NCI-H69 (cell line): ENCODE measurements at regions not wholly inside any gene's neighbourhood (a gene's known extent, or its start where the extent isn't known, plus 50 kb on each side); places are given as distances from the start of the nearest gene placed in this dataset.
"Not testable (repeated sequence)": the region's sequence is repeated elsewhere in the genome, so short reads cannot be mapped to it uniquely, and the experiment has no call there.

Source experiments
- DNase-seq: peaks from one replicate; lab custom pipeline; 2025; lab: John Stamatoyannopoulos, UW

GRCh38 chr9:33623658-33624586 lies 99.9 kb downstream of the ANKRD18B start:
- DNase-seq, result peak; percentile 91

DNA sequence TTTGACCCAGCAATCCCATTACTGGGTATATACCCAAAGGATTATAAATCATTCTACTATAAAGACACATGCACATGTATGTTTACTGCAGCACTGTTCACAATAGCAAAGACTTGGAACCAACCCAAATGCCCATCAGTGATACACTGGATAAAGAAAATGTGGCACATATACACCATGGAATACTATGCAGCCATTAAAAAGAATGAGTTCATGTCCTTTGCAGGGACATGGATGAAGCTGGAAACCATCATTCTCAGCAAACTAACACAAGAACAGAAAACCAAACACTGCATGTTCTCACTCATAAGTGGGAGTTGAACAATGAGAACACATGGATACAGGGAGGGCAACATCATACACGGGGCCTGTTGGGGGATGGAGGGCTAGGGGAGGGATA lies 104.3 kb downstream of the ANKRD18B start:
- DNase-seq, result not testable (repeated sequence)

DNA sequence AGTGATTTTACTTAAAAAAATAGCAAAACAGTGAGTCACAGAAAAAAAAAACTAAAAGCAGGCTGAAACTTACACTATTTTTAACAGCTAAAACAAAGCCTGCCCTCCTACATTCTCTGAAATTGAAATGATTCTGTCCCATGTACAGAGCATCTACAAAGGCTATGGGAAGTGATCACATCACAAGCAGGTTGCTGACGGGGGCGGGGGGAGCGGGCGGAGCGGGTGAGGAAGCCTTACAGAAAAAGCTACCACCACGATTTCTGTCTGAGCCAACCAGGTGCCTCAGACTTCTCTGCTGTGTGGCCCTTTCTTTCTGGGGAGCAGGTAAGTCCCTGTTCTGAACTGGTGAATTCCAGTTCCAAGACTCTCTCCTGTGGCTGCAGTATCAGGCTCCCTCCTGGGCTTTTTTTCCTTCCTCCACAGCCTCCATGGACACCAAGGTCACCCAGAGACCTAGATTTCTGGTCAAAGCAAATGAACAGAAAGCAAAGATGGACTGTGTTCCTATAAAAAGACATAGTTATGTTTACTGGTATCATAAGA lies 104.9 kb downstream of the ANKRD18B start:
- peak; percentile 75 for DNase-seq

DNA sequence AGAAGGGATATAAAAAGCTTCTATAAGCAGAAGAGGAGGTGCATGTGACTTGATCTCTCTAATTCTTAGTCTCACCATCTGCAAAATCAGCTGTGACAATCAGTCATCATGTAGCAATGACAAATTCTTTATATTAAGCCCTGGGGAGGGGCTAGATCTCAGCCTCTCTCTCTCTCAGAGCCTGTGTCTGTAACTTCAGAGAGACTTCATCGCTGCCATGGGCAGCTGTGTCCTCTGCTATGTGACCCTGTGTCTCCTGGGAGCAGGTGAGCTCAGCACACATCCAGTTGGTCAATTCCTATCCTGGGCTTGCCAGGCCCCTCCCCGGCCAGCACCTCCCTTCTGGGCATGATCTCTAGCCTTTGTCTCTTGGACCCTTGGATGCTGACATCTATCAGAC lies 109.6 kb downstream of the ANKRD18B start:
- no peak for DNase-seq

- DNase-seq, result peak; percentile 91
Measured at GRCh38 chr9:33637881-33638280, 113.8 kb downstream of the ANKRD18B start.

DNA sequence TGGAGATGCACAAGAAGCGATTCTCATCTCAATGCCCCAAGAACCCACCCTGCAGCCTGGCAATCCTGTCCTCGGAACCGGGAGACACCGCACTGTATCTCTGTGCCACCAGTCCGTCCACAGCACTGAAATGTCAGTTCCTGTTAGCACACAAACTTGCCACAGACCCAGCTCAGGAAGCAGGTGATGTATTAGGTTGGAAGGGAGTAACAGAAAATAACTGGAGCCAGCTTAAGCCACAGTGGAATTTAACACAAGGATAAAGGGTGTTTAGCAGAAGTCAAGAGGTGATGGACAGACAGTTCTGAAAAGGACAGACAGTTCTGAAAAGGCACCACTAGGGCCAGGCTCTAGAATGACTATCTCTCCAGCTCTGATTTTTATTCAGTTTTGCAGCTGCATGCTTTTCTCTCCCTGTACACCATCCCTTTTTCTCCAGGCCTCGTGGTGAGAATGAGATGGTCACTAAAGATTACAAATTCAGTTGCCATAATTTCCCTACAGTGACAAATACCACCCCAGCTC lies 114.4 kb downstream of the ANKRD18B start:
- DNase-seq, result peak; percentile 44

- peak; percentile 8 for DNase-seq
Measured at GRCh38 chr9:33645706-33646105, 121.7 kb downstream of the ANKRD18B start.

- DNase-seq, result no peak
Measured at GRCh38 chr9:33649463-33649862, 125.4 kb downstream of the ANKRD18B start.

- no peak for DNase-seq
Measured at GRCh38 chr9:33651125-33651524, 127.1 kb downstream of the ANKRD18B start.

- no peak for DNase-seq
Measured at GRCh38 chr9:33659921-33660320, 135.4 kb upstream of the PRSS3 start.

DNA sequence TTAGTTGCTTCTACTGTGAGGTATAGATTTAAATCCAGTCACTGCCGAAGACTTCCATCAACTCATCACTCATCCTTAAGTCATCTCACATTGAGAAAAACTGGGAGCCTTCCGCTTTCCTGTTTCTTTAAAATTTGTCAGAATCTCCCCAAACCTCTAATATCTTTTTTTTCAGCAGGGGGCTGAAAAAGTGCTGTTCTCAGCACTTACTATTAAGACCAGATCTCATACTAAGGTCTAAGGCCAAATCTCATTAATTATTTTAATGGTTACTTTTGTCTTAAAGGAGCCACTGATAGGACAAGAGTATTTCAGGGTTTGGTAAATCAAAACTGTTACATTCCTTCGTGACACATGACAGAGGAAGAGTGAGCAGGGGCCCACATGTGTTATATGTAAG lies 134.6 kb upstream of the PRSS3 start:
- no peak for DNase-seq

- no peak for DNase-seq
Measured at GRCh38 chr9:33661176-33661575, 134.2 kb upstream of the PRSS3 start.

- no peak for DNase-seq
Measured at GRCh38 chr9:33662871-33663270, 132.5 kb upstream of the PRSS3 start.

DNA sequence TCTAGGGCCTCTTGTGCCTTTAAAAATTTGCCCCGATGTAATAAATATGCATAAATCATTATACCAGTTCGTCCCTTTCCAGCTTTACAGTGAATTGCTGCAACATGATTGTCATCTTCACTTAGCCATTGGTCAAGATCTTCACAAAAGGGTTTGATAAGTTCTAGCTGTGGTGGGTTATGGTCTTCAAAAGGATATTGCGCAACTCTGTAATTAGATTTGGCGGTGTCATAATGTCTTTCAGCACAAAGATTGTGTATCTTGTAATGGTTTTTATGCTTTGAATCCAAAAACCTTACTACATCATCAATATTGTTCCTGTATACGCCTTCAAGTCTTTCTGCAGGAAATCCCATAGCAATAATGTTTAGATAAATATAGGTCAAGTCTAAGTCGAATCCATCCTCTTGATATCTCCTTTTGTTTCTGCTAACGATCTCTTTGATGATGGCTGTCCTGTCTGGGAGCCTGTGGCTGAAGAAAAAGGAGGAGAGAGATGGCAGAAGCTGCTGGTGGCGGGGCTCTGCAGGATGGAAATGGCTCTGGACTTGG lies 119.1 kb upstream of the PRSS3 start:
- peak; percentile 65 for DNase-seq

- DNase-seq, result peak; percentile 89
Measured at GRCh38 chr9:33676746-33677505, 118.4 kb upstream of the PRSS3 start.

DNA sequence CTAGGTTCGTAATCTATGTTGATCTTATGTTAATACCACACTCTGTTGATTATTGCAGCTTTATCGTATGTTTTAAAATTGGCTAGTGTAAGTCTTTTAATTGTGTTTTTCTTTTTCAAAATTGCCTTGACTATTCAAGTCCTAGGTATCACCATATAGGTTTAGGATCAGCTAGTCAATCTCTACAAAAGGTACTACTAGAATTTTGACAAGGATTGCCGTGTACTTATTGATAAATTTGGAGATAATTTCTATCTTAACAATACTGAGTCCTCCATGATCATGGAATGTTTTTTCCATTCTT lies 117.9 kb upstream of the PRSS3 start:
- DNase-seq, result no peak

DNA sequence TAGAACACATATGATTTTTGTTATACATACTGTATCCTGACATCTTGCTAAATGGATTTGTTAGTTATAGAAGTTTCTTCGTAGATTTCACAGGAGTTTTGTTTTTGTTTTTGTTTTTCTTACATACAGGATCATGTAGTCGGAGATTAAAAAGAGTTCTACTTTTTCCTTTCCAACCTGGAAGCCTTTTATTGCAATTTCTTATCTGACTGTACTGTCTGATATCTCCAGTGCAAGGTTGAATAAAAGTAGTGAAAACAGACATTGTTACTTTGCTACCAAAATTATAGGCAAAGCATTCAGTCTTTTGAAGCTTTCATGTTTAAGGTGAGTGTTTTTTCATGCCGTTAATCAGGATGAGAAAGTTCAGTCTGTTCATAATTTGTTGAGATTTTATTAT lies 117.4 kb upstream of the PRSS3 start:
- peak; percentile 31 for DNase-seq

- no peak for DNase-seq
Measured at GRCh38 chr9:33682551-33682950, 112.8 kb upstream of the PRSS3 start.

DNA sequence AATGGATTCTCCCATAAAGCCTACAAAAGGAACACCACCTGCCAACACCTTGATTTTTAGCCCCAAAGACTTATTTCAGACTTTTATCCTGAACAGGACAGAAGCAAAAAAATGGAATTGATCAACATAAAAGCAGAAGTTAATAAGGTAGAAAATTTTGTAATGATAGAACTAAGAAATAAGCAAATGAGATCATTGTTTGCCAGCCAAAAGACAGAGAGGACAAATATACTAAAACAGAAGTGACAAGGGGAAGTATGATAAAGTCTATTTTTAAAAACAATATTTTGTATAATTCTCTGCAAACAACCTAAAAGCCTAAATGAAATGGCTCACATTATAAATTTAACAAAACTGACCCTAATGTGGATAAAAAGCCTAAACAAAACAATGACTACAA lies 110.5 kb upstream of the PRSS3 start:
- no peak for DNase-seq

GRCh38 chr9:33686942-33687341 lies 108.4 kb upstream of the PRSS3 start:
- DNase-seq, result peak; percentile 90

DNA sequence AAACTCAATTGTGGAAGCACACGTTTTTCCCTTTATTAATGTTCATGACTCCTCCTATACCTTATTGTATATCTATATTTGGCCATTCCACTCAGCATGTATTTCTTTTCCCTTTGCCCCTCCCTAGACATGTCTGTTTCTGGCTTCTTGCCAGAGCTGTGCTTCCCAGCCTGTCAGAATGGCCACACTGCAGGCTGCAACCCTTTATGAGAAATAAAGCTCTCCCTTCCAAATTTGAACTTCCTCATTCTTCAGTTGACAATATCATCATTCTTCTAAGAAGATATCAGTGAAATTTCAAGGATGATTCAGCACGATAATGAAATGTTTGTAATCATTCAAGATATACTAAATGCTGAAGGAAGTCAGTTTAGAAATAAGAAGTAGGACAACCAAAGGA lies 107.6 kb upstream of the PRSS3 start:
- peak; percentile 95 for DNase-seq

DNA sequence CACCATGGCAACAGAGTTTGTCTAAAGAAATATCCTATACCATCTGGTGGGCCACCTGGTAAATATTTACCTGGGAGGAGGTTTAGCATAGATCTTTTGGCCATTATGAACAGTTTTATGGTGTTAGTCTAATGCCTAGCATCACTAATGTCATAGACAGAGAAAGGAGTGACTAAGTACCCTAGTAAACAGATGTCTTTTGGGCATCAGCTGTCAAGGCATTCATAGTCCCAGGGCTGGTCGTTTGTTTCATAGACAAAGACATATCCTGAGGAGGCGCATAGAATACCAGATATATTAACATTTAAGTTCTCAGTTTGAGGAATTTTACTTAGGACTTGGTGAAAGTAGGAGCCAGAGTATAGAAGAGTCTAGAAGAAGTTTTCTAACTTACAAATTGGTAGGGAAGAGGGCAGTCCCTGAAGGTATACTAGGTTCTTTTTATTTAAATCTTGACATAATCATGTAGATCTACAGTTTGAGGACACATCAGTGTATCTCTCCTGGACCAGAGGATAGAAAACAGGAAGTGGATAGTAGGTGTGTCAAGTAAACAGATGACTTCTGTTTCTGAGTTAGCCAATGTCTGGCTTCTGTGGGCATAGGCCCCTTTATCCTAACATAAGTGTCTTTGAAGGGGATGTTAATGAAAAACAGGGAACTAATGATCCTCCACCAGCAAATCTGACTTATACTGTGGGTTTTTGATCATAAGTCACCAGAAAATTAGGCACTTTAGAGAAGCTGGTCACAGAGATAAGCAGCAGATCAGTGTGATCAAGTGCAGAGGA lies 105.0 kb upstream of the PRSS3 start:
- peak; percentile 99 for DNase-seq
